Transverse colon (tissue), 4 donors: ENCODE measurements at regions not wholly inside any gene's neighbourhood (a gene's known extent, or its start where the extent isn't known, plus 50 kb on each side); places are given as distances from the start of the nearest gene placed in this dataset.

Experiments
- DNase-seq: peaks from one replicate; pipeline ENCODE4 v3.0.0-alpha.2; 2019
- H3K27ac ChIP-seq, 4 donors: fragments of 200-600 bp; sonication (generic); 2 replicates each; pipeline ENCODE4 v1.5.1; 2016 to 2018; ENCODE audit warnings: inconsistent platforms in 4 of 4
- H3K27me3 ChIP-seq: fragments of 200-600 bp; sonication (generic); 2 replicates; pipeline ENCODE4 v1.5.1; 2017; ENCODE audit warnings: inconsistent platforms
- H3K36me3 ChIP-seq, 4 donors: fragments of 200-600 bp; sonication (generic); 2 replicates each; pipeline ENCODE4 v1.5.1; 2017 to 2019; ENCODE audit warnings: inconsistent platforms in 4 of 4
- H3K4me1 ChIP-seq, 4 donors: fragments of 200-600 bp; sonication (generic); 2 replicates each; pipeline ENCODE4 v1.5.1; 2017 to 2020; ENCODE audit warnings: inconsistent platforms in 4 of 4
- H3K4me3 ChIP-seq, 4 donors: fragments of 200-600 bp; sonication (generic); 1 replicate in 1 of 4; 2 replicates in 3 of 4; pipeline versions ENCODE4 v1.5.1 to v1.6.1; 2017 to 2019; ENCODE audit warnings: inconsistent platforms in 4 of 4
- H3K9me3 ChIP-seq, 2 donors: fragments of 200-600 bp; sonication (generic); 2 replicates each; pipeline ENCODE4 v1.5.1; 2017 to 2019; ENCODE audit warnings: inconsistent platforms in 2 of 2
- EP300 ChIP-seq: sonication (generic); formaldehyde crosslinking; IDR thresholded peaks from one replicate; pipeline ENCODE4 v1.6.1; 2017; ENCODE audit warnings: antibody characterized with exemption, low read depth
- POLR2A ChIP-seq: fragments of 450-650 bp; IDR thresholded peaks from one replicate; pipeline ENCODE4 v1.6.1; 2016; ENCODE audit warnings: antibody characterized with exemption, mild to moderate bottlenecking, moderate library complexity
- POLR2AphosphoS5 ChIP-seq, 3 donors: sonication (generic); formaldehyde crosslinking; IDR thresholded peaks; one replicate each; pipeline ENCODE4 v1.6.1; 2016; ENCODE audit warnings: antibody characterized with exemption in 3 of 3
- WGBS, 2 donors: methylation state at CpG; one replicate each; pipeline ENCODE4 v1.1.5; 2018; ENCODE audit warnings: low coverage in 1 of 2; 5-methylcytosine and 5-hydroxymethylcytosine counted together
- in situ Hi-C, 4 donors: fragments of 200-750 bp; cut with MboI; loops; one replicate each; pipeline versions ENCODE4 v1.15.0 to v1.15.1; 2017; ENCODE audit warnings: low sequenced_read_pairs in 3 of 4, low pct_ligation_motif_present in 1 of 4, low pct_unique_long_range_greater_than_20kb in 1 of 4
- intact Hi-C: fragments of 100-400 bp; cut with DNase I; formaldehyde crosslinking; loops from one replicate; pipeline ENCODE4 v1.15.1; 2023; ENCODE audit warnings: low total_unique reads
- TF ChIP-seq, protein P1 (sequence below), 5 experiments: fragments of 200-600 bp in 3 of 5; fragments of 450-650 bp in 2 of 5; sonication (generic) in 3 of 5; IDR thresholded peaks; 1 replicate in 2 of 5; 2 replicates in 3 of 5; pipeline ENCODE4 v1.5.1; 2016 to 2017; ENCODE audit warnings: antibody characterized with exemption in 5 of 5, inconsistent platforms in 3 of 5, mild to moderate bottlenecking in 2 of 5, moderate library complexity in 1 of 5

- intact Hi-C loops (no loop called here), in situ Hi-C loops (loop anchor here in 1 of 4 donors (25.0 kb wide), 1 partner anchor 285 kb away; no protein-coding TSS in a partner anchor)
- WGBS, 2 donors, result 78% methylated on average over 24 of the region's 28 CpGs; no CpG with 5 or more reads in 1 of the 2 donors
- Histone ChIP-seq H3K4me3 (no peak overlapping the region), H3K27me3 (no peaks in the 10 kb centered on the region), H3K36me3 (no peaks in the 10 kb centered on the region), H3K27ac (no peak overlapping the region), H3K4me1 (no peaks in the 10 kb centered on the region), H3K9me3 (peaks cover 0 to 5% of the 10 kb centered on the region in 2 donors)
- no peak for DNase-seq
- TF ChIP-seq, protein P1, sequence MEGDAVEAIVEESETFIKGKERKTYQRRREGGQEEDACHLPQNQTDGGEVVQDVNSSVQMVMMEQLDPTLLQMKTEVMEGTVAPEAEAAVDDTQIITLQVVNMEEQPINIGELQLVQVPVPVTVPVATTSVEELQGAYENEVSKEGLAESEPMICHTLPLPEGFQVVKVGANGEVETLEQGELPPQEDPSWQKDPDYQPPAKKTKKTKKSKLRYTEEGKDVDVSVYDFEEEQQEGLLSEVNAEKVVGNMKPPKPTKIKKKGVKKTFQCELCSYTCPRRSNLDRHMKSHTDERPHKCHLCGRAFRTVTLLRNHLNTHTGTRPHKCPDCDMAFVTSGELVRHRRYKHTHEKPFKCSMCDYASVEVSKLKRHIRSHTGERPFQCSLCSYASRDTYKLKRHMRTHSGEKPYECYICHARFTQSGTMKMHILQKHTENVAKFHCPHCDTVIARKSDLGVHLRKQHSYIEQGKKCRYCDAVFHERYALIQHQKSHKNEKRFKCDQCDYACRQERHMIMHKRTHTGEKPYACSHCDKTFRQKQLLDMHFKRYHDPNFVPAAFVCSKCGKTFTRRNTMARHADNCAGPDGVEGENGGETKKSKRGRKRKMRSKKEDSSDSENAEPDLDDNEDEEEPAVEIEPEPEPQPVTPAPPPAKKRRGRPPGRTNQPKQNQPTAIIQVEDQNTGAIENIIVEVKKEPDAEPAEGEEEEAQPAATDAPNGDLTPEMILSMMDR (IDR thresholded peaks at IDR 0.05), result no peak
- no peak for TF ChIP-seq POLR2A
- TF ChIP-seq EP300, result no peak
- no peak for TF ChIP-seq POLR2AphosphoS5 (IDR thresholded peaks at IDR 0.05)
Observed at GRCh38 chr11:60647087-60647486, 52.3 kb upstream of the MS4A8 start.
